BLaER1 treated with 17β-estradiol and CSF1 and Interleukin-3, amounts not matched to agents 10 nM and 100 nM (cell line): ENCODE measurements at regions not wholly inside any gene's neighbourhood (a gene's known extent, or its start where the extent isn't known, plus 50 kb on each side); places are given as distances from the start of the nearest gene placed in this dataset.

Experiments used
- H3K27ac ChIP-seq, 11 experiments: shearing (Covaris generic); formaldehyde crosslinking; 2 replicates each; pipeline ENCODE4 v1.8.1; 2022
- H3K27me3 ChIP-seq, 11 experiments: shearing (Covaris generic); formaldehyde crosslinking; 2 replicates each; pipeline ENCODE4 v1.8.1; 2022
- H3K36me3 ChIP-seq, 11 experiments: shearing (Covaris generic); formaldehyde crosslinking; 2 replicates each; pipeline ENCODE4 v1.8.1; 2022
- H3K4me1 ChIP-seq, 10 experiments: shearing (Covaris generic); formaldehyde crosslinking; 2 replicates each; pipeline ENCODE4 v1.8.1; 2022
- H3K4me2 ChIP-seq, 11 experiments: shearing (Covaris generic); formaldehyde crosslinking; 2 replicates each; pipeline ENCODE4 v1.8.1; 2022
- H3K4me3 ChIP-seq, 10 experiments: shearing (Covaris generic); formaldehyde crosslinking; 2 replicates each; pipeline ENCODE4 v1.8.1; 2022
- H3K9ac ChIP-seq, 11 experiments: shearing (Covaris generic); formaldehyde crosslinking; 2 replicates each; pipeline ENCODE4 v1.8.1; 2022
- H3K9me3 ChIP-seq, 11 experiments: shearing (Covaris generic); formaldehyde crosslinking; replicated peaks in 1 of 11; 2 replicates each; pipeline ENCODE4 v1.8.1; 2022
- H4K20me1 ChIP-seq, 11 experiments: shearing (Covaris generic); formaldehyde crosslinking; 2 replicates each; pipeline ENCODE4 v1.8.1; 2022
- Cebpa-rat ChIP-seq, 11 experiments: shearing (Covaris generic); IDR thresholded peaks; 2 replicates each; pipeline ENCODE4 v1.8.1; 2022

- Histone ChIP-seq H3K9ac (no peak overlapping the region), H3K4me1 (0 out of 20 replicates have a peak, but pooled peaks cover 0 to 5% (median 0%) of the 10 kb centered on the region in 10 experiments), H3K36me3 (no peaks in the 10 kb centered on the region), H3K27me3 (peaks cover 92 to 98% (median 96%) of the 10 kb centered on the region in 11 experiments), H3K4me2 (no peak overlapping the region), H3K4me3 (no peak overlapping the region), H4K20me1 (no peaks in the 10 kb centered on the region; a peak in 1 of 22 replicates), H3K27ac (no peak overlapping the region), H3K9me3 (peaks cover 0 to 5% (median 0%) of the 10 kb centered on the region in 11 experiments; a peak in 1 of 22 replicates)
- no peak for TF ChIP-seq Cebpa-rat (IDR thresholded peaks at IDR 0.05)
Observed at GRCh38 chrX:134137341-134137740, 99.6 kb upstream of the CCDC160 start.

DNA sequence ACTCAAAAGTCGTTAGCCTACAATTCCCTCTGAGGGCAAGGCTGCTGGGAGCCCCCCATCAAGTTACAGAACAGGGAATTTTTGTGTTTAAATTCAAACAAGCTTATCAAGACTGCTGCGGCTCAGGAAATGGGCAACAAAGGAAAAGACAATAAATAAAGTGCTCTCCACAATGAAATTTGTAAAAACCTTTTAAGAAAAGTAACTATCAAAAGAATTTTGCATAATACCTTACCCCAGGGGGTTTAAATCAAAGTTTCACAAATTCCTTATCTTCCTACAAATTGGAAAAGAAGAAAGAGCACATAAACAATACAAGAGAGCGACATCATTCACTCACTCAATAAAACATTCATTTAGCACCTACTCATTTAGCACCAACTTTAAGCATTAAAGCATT, 97.9 kb upstream of the CCDC160 start:
- H3K27me3 ChIP-seq: peaks cover 94 to 100% (median 98%) of the 10 kb centered on the region in 11 experiments
- no peak overlapping the region for H3K4me2 ChIP-seq
- TF ChIP-seq Cebpa-rat (IDR thresholded peaks at IDR 0.05): no peak

GRCh38 chrX:134144231-134144630, 92.8 kb upstream of the CCDC160 start:
- H3K4me1 ChIP-seq: no peaks in the 10 kb centered on the region

More for the DNA sequence above, 97.9 kb upstream of the CCDC160 start:
- Histone ChIP-seq H3K4me3 (no peak overlapping the region), H3K36me3 (no peaks in the 10 kb centered on the region), H3K9me3 (peaks cover 0 to 4% (median 0%) of the 10 kb centered on the region in 11 experiments; a peak in 1 of 22 replicates), H4K20me1 (no peaks in the 10 kb centered on the region; a peak in 1 of 22 replicates), H3K4me1 (0 out of 20 replicates have a peak, but pooled peaks cover 0 to 5% (median 0%) of the 10 kb centered on the region in 10 experiments), H3K9ac (no peak overlapping the region), H3K27ac (no peak overlapping the region)

DNA sequence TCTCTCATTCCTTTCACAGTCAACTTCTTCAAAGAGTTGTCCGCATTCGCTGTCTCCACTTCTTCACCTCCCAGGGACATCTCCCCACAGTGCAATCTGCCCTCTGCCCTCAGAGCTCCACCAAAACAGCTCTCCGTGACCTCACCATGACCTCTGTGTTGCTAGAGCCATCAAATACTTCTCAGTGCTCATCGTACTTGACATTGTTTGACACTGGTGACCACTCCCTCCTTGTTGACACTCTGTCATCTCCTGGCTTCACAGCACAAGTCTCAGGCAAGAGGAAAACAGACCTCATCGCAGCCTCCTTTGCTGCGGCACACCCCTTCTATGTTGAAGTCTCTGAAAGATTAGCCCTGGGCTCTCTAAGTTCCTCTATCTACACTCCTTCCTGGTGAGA, 90.5 kb upstream of the CCDC160 start:
- Histone ChIP-seq H3K36me3 (no peaks in the 10 kb centered on the region), H3K9ac (no peak overlapping the region), H3K4me2 (no peak overlapping the region), H3K9me3 (no peaks in the 10 kb centered on the region), H3K4me3 (no peak overlapping the region), H3K27me3 (peaks cover 77 to 99% (median 93%) of the 10 kb centered on the region in 11 experiments), H3K27ac (no peak overlapping the region), H3K4me1 (no peaks in the 10 kb centered on the region), H4K20me1 (peaks cover 0 to 8% (median 0%) of the 10 kb centered on the region in 11 experiments; a peak in 3 of 22 replicates)
- TF ChIP-seq Cebpa-rat (IDR thresholded peaks at IDR 0.05): no peak

More at GRCh38 chrX:134144231-134144630, 92.8 kb upstream of the CCDC160 start:
- no peaks in the 10 kb centered on the region for H3K36me3 ChIP-seq
- H3K9ac ChIP-seq: no peak overlapping the region
- no peak overlapping the region for H3K27ac ChIP-seq
- no peak for TF ChIP-seq Cebpa-rat (IDR thresholded peaks at IDR 0.05)
- H3K9me3 ChIP-seq: no peaks in the 10 kb centered on the region
- peaks cover 0 to 8% (median 0%) of the 10 kb centered on the region in 11 experiments; a peak in 3 of 22 replicates for H4K20me1 ChIP-seq
- peaks cover 77 to 99% (median 93%) of the 10 kb centered on the region in 11 experiments for H3K27me3 ChIP-seq
- no peak overlapping the region for H3K4me2 ChIP-seq
- no peak overlapping the region for H3K4me3 ChIP-seq

- TF ChIP-seq Cebpa-rat (IDR thresholded peaks at IDR 0.05): no peak
- H3K4me1 ChIP-seq: no peaks in the 10 kb centered on the region
- H3K4me3 ChIP-seq: no peak overlapping the region
- no peak overlapping the region for H3K9ac ChIP-seq
- H3K4me2 ChIP-seq: peak overlapping the region in 5 of 11 experiments; percentile 12 to 60 (median 32); a peak in 5 of 22 replicates
- no peaks in the 10 kb centered on the region for H3K9me3 ChIP-seq
- H3K27ac ChIP-seq: no peak overlapping the region
- H4K20me1 ChIP-seq: peaks cover 0 to 8% (median 0%) of the 10 kb centered on the region in 11 experiments; a peak in 3 of 22 replicates
- H3K36me3 ChIP-seq: no peaks in the 10 kb centered on the region
- H3K27me3 ChIP-seq: peaks cover 75 to 99% (median 92%) of the 10 kb centered on the region in 11 experiments
Observed at GRCh38 chrX:134148172-134148692, 88.8 kb upstream of the CCDC160 start.

DNA sequence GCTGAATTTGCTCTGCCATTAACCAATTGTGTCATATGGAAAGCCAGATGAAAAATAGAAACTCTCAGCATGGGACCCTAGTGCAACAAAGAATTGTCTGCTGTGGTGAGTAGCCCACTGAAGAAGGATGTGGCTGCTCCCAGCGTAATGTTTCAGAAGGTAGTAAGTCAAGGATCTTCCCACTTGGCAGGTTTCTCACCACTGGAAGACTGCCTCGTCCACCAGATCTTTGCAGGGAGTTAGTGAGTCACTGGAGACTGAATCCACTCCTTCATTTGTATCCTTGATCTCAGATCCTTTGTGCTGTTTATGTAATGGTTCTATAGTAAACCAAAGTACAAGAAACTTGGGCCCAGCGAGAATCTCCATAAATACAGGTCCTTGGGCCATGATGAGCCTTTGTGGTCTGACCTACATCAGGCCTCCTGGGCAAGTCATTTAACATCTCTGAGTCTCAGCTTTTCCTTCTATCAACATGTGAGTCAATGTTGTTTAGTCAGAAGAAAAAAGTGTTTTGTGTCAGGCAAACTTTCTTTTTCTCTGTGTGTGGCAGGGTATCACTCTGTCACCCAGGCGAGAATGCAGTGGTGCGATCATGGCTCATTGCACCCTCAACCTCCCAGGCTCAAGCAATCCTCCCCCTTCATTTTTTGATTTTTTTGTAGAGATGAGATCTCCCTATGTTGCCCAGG, 78.0 kb upstream of the CCDC160 start:
- Histone ChIP-seq H3K4me2 (no peak overlapping the region), H3K4me3 (no peak overlapping the region), H4K20me1 (no peaks in the 10 kb centered on the region; a peak in 1 of 22 replicates), H3K9me3 (no peaks in the 10 kb centered on the region), H3K36me3 (no peaks in the 10 kb centered on the region), H3K27ac (no peak overlapping the region), H3K9ac (no peak overlapping the region), H3K27me3 (peaks cover 69 to 89% (median 84%) of the 10 kb centered on the region in 11 experiments), H3K4me1 (no peaks in the 10 kb centered on the region)
- no peak for TF ChIP-seq Cebpa-rat (IDR thresholded peaks at IDR 0.05)

- Histone ChIP-seq H3K36me3 (no peaks in the 10 kb centered on the region), H3K4me1 (no peaks in the 10 kb centered on the region), H3K9me3 (no peaks in the 10 kb centered on the region), H3K4me2 (no peak overlapping the region), H3K27me3 (peaks cover 77 to 92% (median 91%) of the 10 kb centered on the region in 11 experiments), H3K9ac (no peak overlapping the region), H3K4me3 (no peak overlapping the region), H4K20me1 (peaks cover 0 to 5% (median 0%) of the 10 kb centered on the region in 11 experiments; a peak in 2 of 22 replicates), H3K27ac (no peak overlapping the region)
- no peak for TF ChIP-seq Cebpa-rat (IDR thresholded peaks at IDR 0.05)
Observed at GRCh38 chrX:134161162-134161561, 75.8 kb upstream of the CCDC160 start.

- Histone ChIP-seq H3K36me3 (no peaks in the 10 kb centered on the region), H3K4me2 (no peak overlapping the region), H3K9me3 (no peaks in the 10 kb centered on the region), H3K4me1 (no peaks in the 10 kb centered on the region), H3K27me3 (peaks cover 81 to 95% (median 94%) of the 10 kb centered on the region in 11 experiments), H4K20me1 (peaks cover 0 to 5% (median 0%) of the 10 kb centered on the region in 11 experiments; a peak in 1 of 22 replicates), H3K9ac (no peak overlapping the region), H3K4me3 (no peak overlapping the region), H3K27ac (no peak overlapping the region)
- no peak for TF ChIP-seq Cebpa-rat (IDR thresholded peaks at IDR 0.05)
Observed at GRCh38 chrX:134162032-134162431, 75.0 kb upstream of the CCDC160 start.

DNA sequence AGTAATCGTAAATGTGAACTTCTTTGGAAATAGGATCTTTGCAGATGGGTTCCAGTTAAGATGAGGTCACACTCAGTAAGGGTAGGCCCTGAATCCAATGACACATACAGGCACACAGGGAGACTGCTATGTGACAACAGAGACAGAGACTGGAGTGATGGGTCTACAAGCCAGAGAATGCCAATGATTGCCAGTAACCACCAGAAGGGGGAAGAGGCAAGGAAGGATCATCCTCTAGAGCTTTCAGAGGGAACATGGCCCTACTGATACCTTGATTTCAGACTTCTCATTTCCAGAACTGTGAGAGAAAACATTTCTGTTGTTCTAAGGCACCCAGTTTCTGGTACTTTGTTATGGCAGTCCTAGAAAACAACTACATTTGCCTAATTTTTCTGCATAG, 73.1 kb upstream of the CCDC160 start:
- H3K27ac ChIP-seq: no peak overlapping the region
- peaks cover 86 to 100% (median 100%) of the 10 kb centered on the region in 11 experiments for H3K27me3 ChIP-seq
- peaks cover 0 to 5% (median 0%) of the 10 kb centered on the region in 11 experiments; a peak in 1 of 22 replicates for H4K20me1 ChIP-seq
- no peak overlapping the region for H3K4me3 ChIP-seq
- no peaks in the 10 kb centered on the region for H3K4me1 ChIP-seq
- no peak overlapping the region for H3K9ac ChIP-seq
- TF ChIP-seq Cebpa-rat (IDR thresholded peaks at IDR 0.05): no peak
- H3K4me2 ChIP-seq: no peak overlapping the region
- no peaks in the 10 kb centered on the region for H3K36me3 ChIP-seq
- no peaks in the 10 kb centered on the region for H3K9me3 ChIP-seq
